CD14-positive monocyte (primary cell): ENCODE measurements at regions not wholly inside any gene's neighbourhood (a gene's known extent, or its start where the extent isn't known, plus 50 kb on each side); places are given as distances from the start of the nearest gene placed in this dataset.

ENCODE experiments used
- DNase-seq, 3 donors: peaks; one replicate each; pipeline ENCODE4 v3.0.0-alpha.2; 2011 to 2022
- H2AFZ ChIP-seq: 2 replicates; pipeline ENCODE4 v1.6.0; 2012; ENCODE audit warnings: mild to moderate bottlenecking, low read depth, low read length, inconsistent platforms; ENCODE audit not compliant: insufficient read depth, poor library complexity, severe bottlenecking
- H3K27ac ChIP-seq, 2 donors: 1 replicate in 1 of 2; 2 replicates in 1 of 2; pipeline ENCODE4 v1.5.1; 2012 to 2013; ENCODE audit warnings: low read length in 2 of 2, control low read depth in 1 of 2, inconsistent platforms in 1 of 2, low read depth in 1 of 2, mild to moderate bottlenecking in 1 of 2
- H3K27me3 ChIP-seq, 2 donors: one replicate each; pipeline versions ENCODE4 v1.6.0 to v1.6.1; 2011 to 2013; ENCODE audit warnings: low read length in 2 of 2; ENCODE audit not compliant: control insufficient read depth in 2 of 2, insufficient read depth in 2 of 2
- H3K36me3 ChIP-seq, 2 donors: replicated peaks in 1 of 2; 1 replicate in 1 of 2; 2 replicates in 1 of 2; pipeline versions ENCODE4 v1.5.1 to v1.6.1; 2012 to 2013; ENCODE audit warnings: low read length in 2 of 2, control low read depth in 1 of 2, inconsistent platforms in 1 of 2, mild to moderate bottlenecking in 1 of 2; ENCODE audit not compliant: insufficient read depth in 2 of 2, control insufficient read depth in 1 of 2
- H3K4me1 ChIP-seq, 2 donors: 1 replicate in 1 of 2; 2 replicates in 1 of 2; pipeline versions ENCODE4 v1.5.1 to v1.6.1; 2012 to 2013; ENCODE audit warnings: low read length in 2 of 2, control low read depth in 1 of 2, inconsistent platforms in 1 of 2, mild to moderate bottlenecking in 1 of 2, moderate library complexity in 1 of 2; ENCODE audit not compliant: insufficient read depth in 2 of 2, control insufficient read depth in 1 of 2
- H3K4me2 ChIP-seq: replicated peaks from 2 replicates; pipeline ENCODE3; 2012; ENCODE audit warnings: low read length, moderate library complexity, mild to moderate bottlenecking; ENCODE audit not compliant: poor library complexity, severe bottlenecking; ENCODE audit errors: extremely low read depth
- H3K4me3 ChIP-seq, 3 experiments: fragments of 200-600 bp in 1 of 3; sonication (generic) in 1 of 3; replicated peaks in 1 of 3; 1 replicate in 2 of 3; 2 replicates in 1 of 3; pipeline ENCODE4 v1.5.1; 2011 to 2013; ENCODE audit warnings: low read length in 3 of 3, mild to moderate bottlenecking in 3 of 3, control low read depth in 2 of 3, low read depth in 2 of 3, inconsistent platforms in 1 of 3, moderate library complexity in 1 of 3
- H3K79me2 ChIP-seq: 2 replicates; pipeline ENCODE4 v1.6.0; 2012; ENCODE audit warnings: mild to moderate bottlenecking, control low read depth, inconsistent platforms, low read length, moderate library complexity; ENCODE audit not compliant: insufficient read depth
- H3K9ac ChIP-seq: 2 replicates; pipeline ENCODE4 v1.6.0; 2017; ENCODE audit warnings: low read length, mild to moderate bottlenecking; ENCODE audit not compliant: insufficient read depth, poor library complexity, severe bottlenecking
- H3K9me3 ChIP-seq, 2 donors: replicated peaks in 1 of 2; 1 replicate in 1 of 2; 2 replicates in 1 of 2; pipeline versions ENCODE4 v1.5.1 to v1.6.1; 2012 to 2013; ENCODE audit warnings: low read length in 2 of 2, control low read depth in 1 of 2; ENCODE audit not compliant: control insufficient read depth in 1 of 2, insufficient read depth in 1 of 2
- H4K20me1 ChIP-seq: 2 replicates; pipeline ENCODE4 v1.6.0; 2012; ENCODE audit warnings: mild to moderate bottlenecking, low read length, control low read depth, moderate library complexity; ENCODE audit not compliant: insufficient read depth
- H3K27ac Mint-ChIP-seq, 7 donors: one replicate each; pipeline ENCODE4 v1.8.0; 2020; ENCODE audit warnings: mild to moderate bottlenecking in 7 of 7, mixed read lengths in 7 of 7, moderate library complexity in 6 of 7, inconsistent platforms in 2 of 7
- H3K27me3 Mint-ChIP-seq, 3 donors: one replicate each; pipeline ENCODE4 v1.8.0; 2021 to 2022; ENCODE audit warnings: low read depth in 3 of 3, mild to moderate bottlenecking in 3 of 3, mixed read lengths in 3 of 3, moderate library complexity in 3 of 3, inconsistent platforms in 1 of 3
- H3K36me3 Mint-ChIP-seq, 2 donors: one replicate each; pipeline ENCODE4 v1.8.0; 2020; ENCODE audit warnings: mixed read lengths in 2 of 2, inconsistent platforms in 1 of 2, mild to moderate bottlenecking in 1 of 2
- H3K4me1 Mint-ChIP-seq: one replicate; pipeline ENCODE4 v1.8.0; 2020; ENCODE audit warnings: mild to moderate bottlenecking, mixed read lengths
- H3K4me3 Mint-ChIP-seq, 2 donors: one replicate each; pipeline ENCODE4 v1.8.0; 2020; ENCODE audit warnings: mild to moderate bottlenecking in 2 of 2, mixed read lengths in 2 of 2, moderate library complexity in 1 of 2
- H3K9me3 Mint-ChIP-seq, 7 donors: one replicate each; pipeline ENCODE4 v1.8.0; 2020 to 2022; ENCODE audit warnings: mixed read lengths in 7 of 7, mild to moderate bottlenecking in 6 of 7, moderate library complexity in 6 of 7, inconsistent platforms in 2 of 7
- WGBS: methylation state at CpG from one replicate; pipeline ENCODE4 v1.1.5; 2013; ENCODE audit warnings: missing lambda C conversion rate; ENCODE audit not compliant: insufficient coverage; 5-methylcytosine and 5-hydroxymethylcytosine counted together
- intact Hi-C, 2 donors: fragments of 100-400 bp; cut with micrococcal nuclease; formaldehyde crosslinking; loops; one replicate each; pipeline versions ENCODE4 v1.15.0 to v1.15.1; 2023
- TF ChIP-seq, protein P1 (sequence below): fragments of 200-600 bp; IDR thresholded peaks from one replicate; pipeline ENCODE4 v1.8.0; 2022; ENCODE audit warnings: antibody characterized with exemption, mild to moderate bottlenecking

DNA sequence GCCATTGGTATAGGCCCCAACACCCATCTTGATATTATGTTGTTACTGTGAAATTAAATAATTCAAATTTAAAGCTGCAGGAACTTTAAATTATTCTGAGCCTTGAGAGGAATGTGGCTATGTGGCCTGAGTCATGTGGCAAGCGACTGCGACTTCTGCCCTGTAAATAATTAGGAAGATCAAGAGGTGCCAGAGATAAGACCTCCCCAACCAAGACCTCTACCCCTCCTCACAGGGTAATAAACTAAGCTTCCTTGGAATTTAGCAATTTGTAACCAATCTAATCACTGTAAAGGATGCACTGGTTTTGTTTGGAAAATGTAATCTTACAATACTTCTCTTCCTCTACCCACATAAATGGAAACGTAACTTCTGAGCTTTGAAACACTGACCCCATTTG is 501.9 kb downstream of the RAPGEF2 start:
- H3K9me3 Mint-ChIP-seq = peaks cover 0 to 6% (median 0%) of the 10 kb centered on the region in 7 donors
- TF ChIP-seq, protein P1, sequence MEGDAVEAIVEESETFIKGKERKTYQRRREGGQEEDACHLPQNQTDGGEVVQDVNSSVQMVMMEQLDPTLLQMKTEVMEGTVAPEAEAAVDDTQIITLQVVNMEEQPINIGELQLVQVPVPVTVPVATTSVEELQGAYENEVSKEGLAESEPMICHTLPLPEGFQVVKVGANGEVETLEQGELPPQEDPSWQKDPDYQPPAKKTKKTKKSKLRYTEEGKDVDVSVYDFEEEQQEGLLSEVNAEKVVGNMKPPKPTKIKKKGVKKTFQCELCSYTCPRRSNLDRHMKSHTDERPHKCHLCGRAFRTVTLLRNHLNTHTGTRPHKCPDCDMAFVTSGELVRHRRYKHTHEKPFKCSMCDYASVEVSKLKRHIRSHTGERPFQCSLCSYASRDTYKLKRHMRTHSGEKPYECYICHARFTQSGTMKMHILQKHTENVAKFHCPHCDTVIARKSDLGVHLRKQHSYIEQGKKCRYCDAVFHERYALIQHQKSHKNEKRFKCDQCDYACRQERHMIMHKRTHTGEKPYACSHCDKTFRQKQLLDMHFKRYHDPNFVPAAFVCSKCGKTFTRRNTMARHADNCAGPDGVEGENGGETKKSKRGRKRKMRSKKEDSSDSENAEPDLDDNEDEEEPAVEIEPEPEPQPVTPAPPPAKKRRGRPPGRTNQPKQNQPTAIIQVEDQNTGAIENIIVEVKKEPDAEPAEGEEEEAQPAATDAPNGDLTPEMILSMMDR = no peak
- Histone ChIP-seq H3K4me1 (no peaks in the 10 kb centered on the region), H2AFZ (no peak overlapping the region), H3K4me3 (no peak overlapping the region), H3K9me3 (peaks cover 0 to 4% of the 10 kb centered on the region in 2 donors), H3K36me3 (no peaks in the 10 kb centered on the region), H3K9ac (no peak overlapping the region), H3K4me2 (no peak overlapping the region), H3K27ac (no peak overlapping the region), H4K20me1 (no peaks in the 10 kb centered on the region), H3K27me3 (no peaks in the 10 kb centered on the region), H3K79me2 (no peaks in the 10 kb centered on the region)
- H3K4me1 Mint-ChIP-seq = no peaks in the 10 kb centered on the region
- H3K27me3 Mint-ChIP-seq = no peaks in the 10 kb centered on the region
- H3K4me3 Mint-ChIP-seq = no peak overlapping the region
- intact Hi-C loops = no loop called here
- WGBS = no CpG with 5 or more reads among the region's 3 CpGs
- H3K27ac Mint-ChIP-seq = no peak overlapping the region
- H3K36me3 Mint-ChIP-seq = no peaks in the 10 kb centered on the region
- no peak for DNase-seq

GRCh38 chr4:159606835-159607234 is 504.0 kb downstream of the RAPGEF2 start:
- H3K4me3 Mint-ChIP-seq = no peak overlapping the region
- H3K9me3 Mint-ChIP-seq = peaks cover 0 to 6% (median 2%) of the 10 kb centered on the region in 7 donors
- no peaks in the 10 kb centered on the region for H3K4me1 Mint-ChIP-seq
- Histone ChIP-seq H3K27ac (no peak overlapping the region), H3K27me3 (no peaks in the 10 kb centered on the region), H3K4me3 (no peak overlapping the region), H3K4me1 (no peaks in the 10 kb centered on the region), H3K36me3 (no peaks in the 10 kb centered on the region), H3K79me2 (no peaks in the 10 kb centered on the region), H2AFZ (no peak overlapping the region), H3K4me2 (no peak overlapping the region), H4K20me1 (no peaks in the 10 kb centered on the region), H3K9ac (no peak overlapping the region), H3K9me3 (peaks cover 0 to 4% of the 10 kb centered on the region in 2 donors)
- H3K36me3 Mint-ChIP-seq = no peaks in the 10 kb centered on the region
- intact Hi-C loops = no loop called here
- TF ChIP-seq, protein P1 = no peak
- DNase-seq = no peak
- H3K27ac Mint-ChIP-seq = no peak overlapping the region
- H3K27me3 Mint-ChIP-seq = no peaks in the 10 kb centered on the region
